ENCODE measurements at regions not wholly inside any gene's neighbourhood (a gene's known extent, or its start where the extent isn't known, plus 50 kb on each side); places are given as distances from the start of the nearest gene placed in this dataset.

DNA sequence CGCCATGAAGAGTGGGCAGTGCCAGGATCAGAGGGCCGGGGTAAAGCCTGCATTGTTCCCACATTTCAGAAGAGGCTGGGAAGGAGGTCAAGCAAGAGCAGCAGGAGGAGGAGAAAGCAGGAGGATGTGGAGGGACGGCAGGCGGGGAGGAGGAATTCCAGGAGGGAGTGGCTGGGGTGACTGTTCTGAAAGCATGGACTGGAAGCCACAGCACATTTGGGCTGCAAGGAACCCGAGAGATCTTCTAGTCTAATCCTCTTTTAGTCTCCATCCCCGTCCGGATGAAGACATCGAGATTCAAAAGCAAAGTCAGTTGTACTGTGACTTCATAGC is 76.9 kb downstream of the FAM50B start:
- H3K27me3 Mint-ChIP-seq (ENCODE audit: insufficient read depth, unreplicated experiment) = no peaks in the 10 kb centered on the region
- no peak overlapping the region for H3K4me3 ChIP-seq (ENCODE audit: low read depth, low read length)
- no TSS peak for BruUV-seq (replicated peaks)
- no peak overlapping the region for H3K4me3 Mint-ChIP-seq (ENCODE audit: unreplicated experiment)
- no peak overlapping the region for H3K27ac Mint-ChIP-seq (ENCODE audit: unreplicated experiment)
- TF ChIP-seq, protein P1, sequence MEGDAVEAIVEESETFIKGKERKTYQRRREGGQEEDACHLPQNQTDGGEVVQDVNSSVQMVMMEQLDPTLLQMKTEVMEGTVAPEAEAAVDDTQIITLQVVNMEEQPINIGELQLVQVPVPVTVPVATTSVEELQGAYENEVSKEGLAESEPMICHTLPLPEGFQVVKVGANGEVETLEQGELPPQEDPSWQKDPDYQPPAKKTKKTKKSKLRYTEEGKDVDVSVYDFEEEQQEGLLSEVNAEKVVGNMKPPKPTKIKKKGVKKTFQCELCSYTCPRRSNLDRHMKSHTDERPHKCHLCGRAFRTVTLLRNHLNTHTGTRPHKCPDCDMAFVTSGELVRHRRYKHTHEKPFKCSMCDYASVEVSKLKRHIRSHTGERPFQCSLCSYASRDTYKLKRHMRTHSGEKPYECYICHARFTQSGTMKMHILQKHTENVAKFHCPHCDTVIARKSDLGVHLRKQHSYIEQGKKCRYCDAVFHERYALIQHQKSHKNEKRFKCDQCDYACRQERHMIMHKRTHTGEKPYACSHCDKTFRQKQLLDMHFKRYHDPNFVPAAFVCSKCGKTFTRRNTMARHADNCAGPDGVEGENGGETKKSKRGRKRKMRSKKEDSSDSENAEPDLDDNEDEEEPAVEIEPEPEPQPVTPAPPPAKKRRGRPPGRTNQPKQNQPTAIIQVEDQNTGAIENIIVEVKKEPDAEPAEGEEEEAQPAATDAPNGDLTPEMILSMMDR (IDR thresholded peaks at IDR 0.05; ENCODE audit: insufficient read depth in 1 of 2, low read depth in 1 of 2, low read length in 1 of 2, severe bottlenecking in 1 of 2, unreplicated experiment in 1 of 2) = no peak
- no peak for DNase-seq
- H3K4me1 Mint-ChIP-seq (ENCODE audit: low read depth, unreplicated experiment) = no peaks in the 10 kb centered on the region
- ChIA-PET POLR2A (no interaction called here), CTCF (interaction anchor here (0.6 kb wide), 1 partner anchor 240 kb away, joined by 3 read pairs; no protein-coding TSS in a partner anchor)
- no peaks in the 10 kb centered on the region for H3K36me3 Mint-ChIP-seq (ENCODE audit: insufficient read depth, unreplicated experiment)
- intact Hi-C loops (cut with micrococcal nuclease; ENCODE audit: unreplicated experiment) = no loop called here
- no peaks in the 10 kb centered on the region for H3K27me3 ChIP-seq (replicated peaks; ENCODE audit: control insufficient read depth, insufficient read depth, low read length)
- H3K36me3 ChIP-seq (ENCODE audit: control insufficient read depth, insufficient read depth, low read length) = no peaks in the 10 kb centered on the region
- no peaks in the 10 kb centered on the region for H3K9me3 ChIP-seq
- H3K4me1 ChIP-seq = no peaks in the 10 kb centered on the region
- no peaks in the 10 kb centered on the region for H3K9me3 Mint-ChIP-seq (ENCODE audit: unreplicated experiment)

DNA sequence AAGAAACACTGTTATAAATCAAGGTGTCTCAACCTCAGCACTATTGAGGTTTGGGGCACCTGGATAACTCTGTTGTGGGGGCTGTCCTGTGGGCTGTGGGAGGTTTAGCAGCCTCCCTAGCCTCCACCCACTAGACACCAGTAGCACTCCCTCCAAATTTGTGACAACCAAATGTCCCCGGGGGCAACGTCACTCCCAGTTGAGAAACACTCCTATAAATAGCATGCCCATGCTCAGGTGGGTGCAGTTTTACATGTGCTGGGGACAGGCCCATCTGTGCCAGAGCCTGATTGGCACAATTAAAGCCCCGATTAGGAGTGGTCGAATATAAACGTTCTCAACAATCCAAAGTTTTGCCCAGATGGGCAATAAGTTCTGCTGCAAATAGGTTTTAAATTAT is 78.9 kb downstream of the FAM50B start:
- H3K4me3 ChIP-seq (ENCODE audit: low read depth, low read length) = no peak overlapping the region
- no peak overlapping the region for H3K27ac Mint-ChIP-seq (ENCODE audit: unreplicated experiment)
- ChIA-PET POLR2A (no interaction called here), CTCF (no interaction called here)
- no peaks in the 10 kb centered on the region for H3K27me3 Mint-ChIP-seq (ENCODE audit: insufficient read depth, unreplicated experiment)
- no peaks in the 10 kb centered on the region for H3K4me1 ChIP-seq
- BruUV-seq (replicated peaks) = no TSS peak
- H3K9me3 Mint-ChIP-seq (ENCODE audit: unreplicated experiment) = no peaks in the 10 kb centered on the region
- no peaks in the 10 kb centered on the region for H3K9me3 ChIP-seq
- H3K36me3 Mint-ChIP-seq (ENCODE audit: insufficient read depth, unreplicated experiment) = no peaks in the 10 kb centered on the region
- H3K36me3 ChIP-seq (ENCODE audit: control insufficient read depth, insufficient read depth, low read length) = no peaks in the 10 kb centered on the region
- TF ChIP-seq, protein P1 (IDR thresholded peaks at IDR 0.05; ENCODE audit: insufficient read depth in 1 of 2, low read depth in 1 of 2, low read length in 1 of 2, severe bottlenecking in 1 of 2, unreplicated experiment in 1 of 2) = no peak
- no peak overlapping the region for H3K4me3 Mint-ChIP-seq (ENCODE audit: unreplicated experiment)
- H3K27me3 ChIP-seq (replicated peaks; ENCODE audit: control insufficient read depth, insufficient read depth, low read length) = no peaks in the 10 kb centered on the region
- H3K4me1 Mint-ChIP-seq (ENCODE audit: low read depth, unreplicated experiment) = no peaks in the 10 kb centered on the region
- DNase-seq = no peak
- intact Hi-C loops (cut with micrococcal nuclease; ENCODE audit: unreplicated experiment) = no loop called here

DNA sequence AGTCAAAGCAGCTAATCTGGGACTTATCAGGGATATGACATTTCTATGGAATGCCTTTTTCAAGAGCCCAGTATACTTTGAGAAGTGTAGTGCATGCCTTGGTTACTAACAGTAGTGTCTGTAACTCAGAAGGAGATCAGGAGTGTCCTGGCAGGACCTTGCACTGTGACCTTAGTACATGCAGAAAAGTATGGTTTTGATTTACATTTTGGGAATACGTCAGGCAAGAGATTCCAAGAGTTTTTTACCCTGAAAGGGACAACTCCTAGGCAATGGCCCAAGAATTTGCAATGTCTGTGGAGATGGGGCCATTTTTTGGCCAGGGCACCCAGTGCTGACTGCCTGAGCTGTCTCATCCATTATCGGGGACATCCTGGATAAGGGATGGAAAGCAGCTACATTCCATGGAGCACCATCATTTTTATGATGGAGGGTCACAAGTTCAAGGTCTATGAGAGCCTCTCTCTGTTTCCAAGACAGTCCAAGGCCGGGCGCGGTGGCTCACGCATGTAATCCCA is 80.2 kb downstream of the FAM50B start:
- Histone ChIP-seq H3K4me3 (ENCODE audit: low read depth, low read length) (no peak overlapping the region), H3K27me3 (replicated peaks; ENCODE audit: control insufficient read depth, insufficient read depth, low read length) (no peaks in the 10 kb centered on the region), H3K36me3 (ENCODE audit: control insufficient read depth, insufficient read depth, low read length) (no peaks in the 10 kb centered on the region), H3K4me1 (no peaks in the 10 kb centered on the region), H3K9me3 (no peaks in the 10 kb centered on the region; the same call in 1 of the 2 replicates)
- DNase-seq = no peak
- Mint-ChIP-seq H3K4me1 (ENCODE audit: low read depth, unreplicated experiment) (no peaks in the 10 kb centered on the region), H3K27ac (ENCODE audit: unreplicated experiment) (no peak overlapping the region), H3K9me3 (ENCODE audit: unreplicated experiment) (no peaks in the 10 kb centered on the region), H3K36me3 (ENCODE audit: insufficient read depth, unreplicated experiment) (no peaks in the 10 kb centered on the region), H3K27me3 (ENCODE audit: insufficient read depth, unreplicated experiment) (no peaks in the 10 kb centered on the region), H3K4me3 (ENCODE audit: unreplicated experiment) (no peak overlapping the region)
- intact Hi-C loops (cut with micrococcal nuclease; ENCODE audit: unreplicated experiment) = no loop called here
- no TSS peak for BruUV-seq (replicated peaks)
- ChIA-PET POLR2A (no interaction called here), CTCF (no interaction called here)
- TF ChIP-seq, protein P1 (IDR thresholded peaks at IDR 0.05; ENCODE audit: insufficient read depth in 1 of 2, low read depth in 1 of 2, low read length in 1 of 2, severe bottlenecking in 1 of 2, unreplicated experiment in 1 of 2) = no peak

Measured in Caco-2 (cell line).